Stimulated activated CD4-positive, alpha-beta T cell treated with anti-CD3 and anti-CD28 coated beads, Interleukin-12 subunit alpha, Interleukin-12 subunit beta, amount 100 ng/mL, for 48 hours (primary cell): ENCODE measurements at regions not wholly inside any gene's neighbourhood (a gene's known extent, or its start where the extent isn't known, plus 50 kb on each side); places are given as distances from the start of the nearest gene placed in this dataset.
"Not testable (repeated sequence)": the region's sequence is repeated elsewhere in the genome, so short reads cannot be mapped to it uniquely, and the experiment has no call there.

Experiments
- DNase-seq, 3 donors: peaks; one replicate each; pipeline ENCODE4 v3.0.0-alpha.2; 2020; ENCODE audit warnings: low read depth in 2 of 3, low spot score in 1 of 3

- DNase-seq: no peak
These were observed 388.0 kb upstream of the LMCD1 start for GRCh38 chr3:8113626-8114025.

GRCh38 chr3:8128686-8129085, 372.9 kb upstream of the LMCD1 start:
- DNase-seq: no peak

DNA sequence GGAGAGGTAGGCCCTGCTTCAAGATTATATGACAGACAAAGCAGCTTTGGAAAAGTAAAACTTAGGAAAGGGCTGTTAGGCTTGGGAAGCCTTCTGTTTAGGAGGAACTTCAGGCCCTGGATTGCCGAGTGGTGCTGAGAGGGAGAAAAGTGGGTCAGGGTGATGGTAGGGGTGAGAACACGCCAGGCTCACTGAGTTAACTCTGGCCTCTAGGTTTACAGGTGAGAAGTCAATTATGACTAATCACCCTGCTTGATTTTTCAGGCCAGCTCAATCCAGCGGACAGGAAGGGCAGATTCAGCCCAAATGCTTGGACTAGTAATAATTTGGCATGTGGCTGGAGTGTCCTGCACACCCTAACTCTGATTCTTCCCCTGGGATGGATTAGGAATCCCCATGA, 365.1 kb upstream of the LMCD1 start:
- DNase-seq: no peak

DNA sequence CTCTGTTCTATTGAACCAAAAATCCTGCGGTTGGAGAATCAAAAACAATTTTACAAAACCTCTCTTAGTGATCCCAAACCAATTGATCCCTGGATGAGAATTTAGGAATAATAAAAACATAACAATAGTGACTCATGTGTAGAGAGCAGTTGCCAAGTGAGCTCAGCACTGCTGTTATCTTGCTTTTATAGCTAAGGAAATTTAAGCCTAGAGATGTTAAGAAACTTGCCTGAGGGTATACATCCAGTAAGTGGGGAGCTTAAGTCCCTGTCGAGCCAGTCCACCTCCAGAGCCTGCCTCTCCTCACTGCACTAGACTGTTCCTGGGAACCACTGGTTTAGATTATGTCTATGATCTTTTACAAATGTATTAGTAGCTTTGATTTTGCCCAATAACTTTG, 358.4 kb upstream of the LMCD1 start:
- no peak for DNase-seq

DNA sequence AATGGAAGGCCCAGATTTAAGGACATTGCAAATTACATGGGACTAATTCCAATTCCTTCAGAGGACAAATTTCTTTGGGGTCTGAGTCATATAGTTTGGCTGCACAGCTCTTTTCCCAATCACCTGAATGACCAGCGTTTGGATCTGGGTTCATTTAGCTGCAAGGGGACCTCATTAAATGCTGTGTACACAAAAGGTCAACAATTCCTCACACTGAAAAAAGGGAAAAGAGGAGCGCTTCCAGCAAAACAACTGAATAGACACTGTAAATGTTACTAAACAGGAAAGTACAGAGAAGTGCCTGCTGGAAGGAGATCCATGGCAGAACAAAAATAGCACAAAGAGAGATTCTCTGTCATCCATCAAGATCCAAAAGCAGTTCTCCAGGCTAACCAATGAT, 356.0 kb upstream of the LMCD1 start:
- no peak for DNase-seq

DNA sequence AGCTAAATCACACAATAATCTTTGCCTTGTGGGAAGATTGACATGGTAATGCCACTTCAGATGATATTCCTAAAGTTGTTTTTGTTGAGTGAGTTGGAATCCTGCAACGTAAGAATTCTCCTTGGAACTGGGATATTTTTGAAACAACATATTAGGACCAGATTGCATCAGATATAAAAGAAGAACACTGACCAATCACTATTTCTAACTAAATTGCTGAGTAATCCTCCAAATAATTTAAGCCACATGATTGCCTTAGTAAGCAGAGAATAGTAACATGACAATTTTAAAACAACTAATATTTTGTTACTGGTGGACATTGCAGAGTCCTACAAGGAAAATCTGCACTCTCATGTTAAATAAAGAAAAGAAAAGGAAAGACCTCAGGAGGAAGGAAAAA, 353.9 kb upstream of the LMCD1 start:
- no peak for DNase-seq

- no peak for DNase-seq
These were observed 348.7 kb upstream of the LMCD1 start for GRCh38 chr3:8152821-8153418.

DNA sequence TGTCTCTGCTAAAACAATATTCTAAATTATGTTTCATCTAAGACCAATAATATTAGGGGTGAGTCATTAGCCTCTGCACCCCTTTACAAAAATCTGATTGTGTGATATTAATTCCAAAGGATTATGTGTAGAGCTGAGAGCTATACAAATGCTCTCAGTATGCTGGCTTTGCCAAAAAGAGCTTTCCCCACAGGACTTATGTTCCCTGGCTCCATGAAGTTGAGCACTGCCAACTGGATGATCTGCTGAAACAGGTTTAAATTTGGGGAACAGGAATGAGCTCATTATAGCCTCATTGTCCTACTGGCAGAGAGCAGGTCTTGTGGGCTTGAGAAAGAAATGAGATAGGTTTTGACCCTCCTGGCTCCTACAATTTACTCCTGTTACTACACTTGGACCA, 347.8 kb upstream of the LMCD1 start:
- DNase-seq: no peak

DNA sequence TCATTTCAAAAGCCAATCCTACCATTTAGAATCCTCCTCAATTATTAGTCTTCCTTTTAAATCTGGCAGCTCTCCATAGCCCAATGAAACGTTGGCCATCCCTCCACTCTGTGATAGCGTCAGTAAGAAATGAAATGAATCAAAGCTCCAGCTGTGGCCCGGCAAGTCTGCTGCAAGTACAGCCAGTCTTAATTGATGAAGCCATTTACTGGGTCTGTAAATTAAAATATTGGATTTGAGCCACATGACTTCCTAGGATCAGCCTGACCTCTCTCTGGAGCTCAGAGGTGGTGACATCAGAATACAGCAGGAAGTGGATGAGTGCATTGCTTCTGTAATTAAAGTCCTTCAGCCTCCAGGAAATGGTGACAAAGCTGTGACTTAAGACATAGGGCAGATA, 347.0 kb upstream of the LMCD1 start:
- no peak for DNase-seq

GRCh38 chr3:8156138-8156537, 345.5 kb upstream of the LMCD1 start:
- no peak for DNase-seq

DNA sequence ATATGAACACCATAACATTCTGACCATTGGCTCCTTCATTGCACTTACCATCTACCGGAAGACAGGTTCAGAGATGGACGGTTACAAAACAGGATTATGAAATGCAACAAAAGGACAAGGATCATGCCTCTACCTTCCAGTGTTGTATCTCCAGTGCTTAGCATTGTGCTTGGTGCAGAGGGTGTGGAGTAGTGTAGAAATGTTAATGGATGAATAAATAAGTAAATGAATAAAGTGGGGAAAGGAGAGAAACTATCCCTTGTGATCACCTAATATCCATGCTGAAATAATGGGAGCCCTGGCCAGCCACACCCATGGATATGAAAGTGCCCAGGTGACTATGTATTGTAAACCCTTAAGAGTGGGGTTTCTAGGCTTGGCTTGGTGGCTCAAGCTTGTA, 344.8 kb upstream of the LMCD1 start:
- DNase-seq: no peak

DNA sequence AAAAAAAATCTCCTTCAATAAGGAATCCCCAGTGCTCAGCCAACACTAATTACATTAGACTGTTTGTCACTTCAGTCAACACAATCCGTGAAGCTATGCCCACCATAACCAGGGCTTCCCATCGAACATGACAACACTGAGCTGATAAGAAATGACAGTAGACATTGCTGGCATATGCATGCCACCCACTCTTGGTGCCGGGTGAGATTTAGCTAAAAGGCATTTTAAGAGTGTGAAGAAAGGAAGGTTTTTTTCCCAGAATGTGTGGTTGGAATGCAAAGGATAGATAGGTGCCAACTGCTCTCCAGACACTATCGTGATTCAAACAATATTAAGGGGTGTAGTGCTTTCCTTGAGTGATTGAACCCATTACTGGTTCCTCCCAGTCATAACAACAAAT, 344.0 kb upstream of the LMCD1 start:
- no peak for DNase-seq

DNA sequence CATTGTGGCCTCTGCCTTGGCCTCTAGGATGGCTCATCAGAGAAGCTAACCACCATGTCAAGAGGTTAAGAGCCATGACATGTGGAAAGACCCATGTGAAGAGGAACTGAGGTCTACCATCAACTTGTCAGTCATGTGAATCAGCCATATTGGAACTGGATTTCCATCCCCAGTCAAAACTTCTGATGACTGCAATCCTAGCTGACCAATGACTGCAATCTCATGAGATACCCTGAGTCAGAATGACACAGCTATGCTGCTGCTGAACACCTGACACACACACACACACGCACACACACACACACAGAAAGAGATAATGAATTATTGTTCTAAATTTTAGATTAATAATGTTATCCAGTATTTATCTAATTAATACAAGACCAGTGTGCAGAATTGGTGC, 337.5 kb upstream of the LMCD1 start:
- no peak for DNase-seq

- no peak for DNase-seq
These were observed 335.6 kb upstream of the LMCD1 start for GRCh38 chr3:8166014-8166413.

GRCh38 chr3:8170971-8171508, 330.6 kb upstream of the LMCD1 start:
- DNase-seq: no peak

DNA sequence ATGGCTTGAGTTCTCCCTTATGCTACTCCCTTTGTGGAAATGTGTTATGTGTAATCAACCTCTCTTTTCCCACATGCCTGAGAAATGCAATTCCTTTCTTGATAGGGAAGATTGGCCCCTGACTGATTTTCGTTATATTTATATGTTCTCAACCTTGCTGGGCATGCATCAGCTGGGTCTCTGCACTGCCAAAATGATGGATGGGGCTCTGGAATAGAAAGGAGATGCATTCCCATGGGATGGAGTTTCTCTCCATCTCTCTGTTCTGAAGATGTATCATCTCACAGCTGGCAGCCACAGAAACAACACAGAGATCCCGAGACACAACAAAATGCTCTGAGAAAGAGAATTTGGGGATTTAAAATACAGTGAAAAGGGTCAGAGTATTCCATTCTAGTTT, 327.7 kb upstream of the LMCD1 start:
- no peak for DNase-seq

- DNase-seq: not testable (repeated sequence)
These were observed 324.7 kb upstream of the LMCD1 start for GRCh38 chr3:8176759-8177483.

- not testable (repeated sequence) for DNase-seq
These were observed 323.1 kb upstream of the LMCD1 start for GRCh38 chr3:8178516-8178915.

GRCh38 chr3:8182904-8183303, 318.7 kb upstream of the LMCD1 start:
- DNase-seq: no peak

DNA sequence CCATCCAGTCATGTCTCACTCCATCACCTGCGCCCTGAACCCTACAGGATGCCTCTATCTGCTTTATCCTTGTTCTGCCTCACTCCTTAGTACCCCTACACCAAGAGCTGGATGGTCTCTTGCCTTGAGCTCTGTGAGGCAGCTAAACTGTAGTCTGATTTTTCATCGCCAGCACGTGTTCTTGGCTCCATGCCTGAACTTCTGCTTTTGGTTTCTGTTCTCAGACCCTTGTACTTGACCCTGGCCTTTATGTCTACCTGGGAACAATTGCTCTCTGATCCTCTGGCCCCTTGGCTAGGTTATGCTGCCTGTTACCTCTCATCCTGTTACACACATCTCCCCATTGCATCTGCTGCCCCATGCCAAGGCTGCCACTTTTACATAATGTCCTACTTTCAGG, 318.0 kb upstream of the LMCD1 start:
- no peak for DNase-seq

DNA sequence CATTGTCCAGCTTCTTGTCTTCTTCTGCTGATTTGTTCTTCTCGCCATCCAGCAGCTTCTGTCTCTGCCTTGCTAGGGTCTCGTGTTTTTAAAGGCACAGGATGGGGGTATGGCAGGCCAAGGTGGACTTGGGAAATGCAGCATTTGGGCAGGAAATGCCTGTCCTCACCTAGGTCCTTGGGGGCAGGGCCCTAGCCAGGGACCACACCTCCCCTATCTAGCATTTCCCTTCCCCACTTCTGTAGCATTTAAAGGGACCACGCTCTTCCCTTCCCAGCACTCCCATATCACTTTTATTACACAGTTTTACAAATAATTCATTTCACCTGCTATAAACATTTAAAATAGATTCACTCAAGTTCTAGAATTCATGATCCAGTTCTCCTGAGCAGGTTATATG, 315.4 kb upstream of the LMCD1 start:
- DNase-seq: no peak

GRCh38 chr3:8187996-8188395, 313.6 kb upstream of the LMCD1 start:
- DNase-seq: no peak

DNA sequence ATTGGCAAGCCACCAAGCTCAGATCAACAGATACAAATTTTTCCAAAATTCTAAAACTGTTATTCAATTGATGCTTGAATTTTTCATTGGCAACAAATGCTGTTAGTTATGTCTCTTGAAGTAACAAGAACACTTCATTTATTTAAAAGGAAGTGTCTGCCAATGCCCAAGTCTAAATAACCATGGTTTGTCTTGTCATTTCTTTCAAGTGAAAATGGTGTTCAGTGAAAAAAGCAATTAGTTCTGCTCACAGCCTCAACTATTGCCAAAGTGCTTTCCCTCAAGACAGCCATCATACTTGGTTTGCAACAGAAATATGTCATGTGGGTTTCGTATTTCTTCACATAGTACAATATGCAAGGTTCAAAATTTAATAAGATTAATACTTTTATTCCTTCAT, 312.6 kb upstream of the LMCD1 start:
- no peak for DNase-seq
